ENCODE measurements at regions not wholly inside any gene's neighbourhood (a gene's known extent, or its start where the extent isn't known, plus 50 kb on each side); places are given as distances from the start of the nearest gene placed in this dataset.

GRCh38 chr13:104461049-104461448, 1394.8 kb upstream of the SLC10A2 start:
- no peak for TF ChIP-seq CTCF (conservative IDR thresholded peaks at IDR 0.05; ENCODE audit: low read length)
- no peak for TF ChIP-seq EZH2phosphoT487 (IDR thresholded peaks at IDR 0.05; ENCODE audit: borderline replicate concordance, low read depth, low read length)

Measured in OCI-LY7 (cell line).